BJ (cell line): ENCODE measurements at regions not wholly inside any gene's neighbourhood (a gene's known extent, or its start where the extent isn't known, plus 50 kb on each side); places are given as distances from the start of the nearest gene placed in this dataset.

ENCODE experiments used
- CTCF ChIA-PET: fragments of 350-600 bp; formaldehyde crosslinking; extraction: SDS; loops from one replicate; lab custom pipeline; 2021; ENCODE audit warnings: antibody characterized with exemption, inconsistent platforms; lab: Yijun Ruan, JAX
- POLR2A ChIA-PET: fragments of 300-600 bp; sonication (Branson Sonifier 250); formaldehyde crosslinking; extraction: SDS; loops from one replicate; lab custom pipeline; 2021; ENCODE audit warnings: antibody characterized with exemption; lab: Charles Lee
- DNase-seq: peaks from one replicate; pipeline ENCODE4 v3.0.0-alpha.2; 2011; ENCODE audit warnings: low read depth
- H3K27me3 ChIP-seq: 2 replicates; pipeline ENCODE4 v1.6.0; 2011; ENCODE audit warnings: low read length; ENCODE audit not compliant: control insufficient read depth, insufficient read depth
- H3K36me3 ChIP-seq: 2 replicates; pipeline ENCODE4 v1.5.1; 2011; ENCODE audit warnings: low read length; ENCODE audit not compliant: control insufficient read depth, insufficient read depth
- H3K4me3 ChIP-seq: 2 replicates; pipeline ENCODE4 v1.5.1; 2011; ENCODE audit warnings: low read depth, mild to moderate bottlenecking, control low read depth, low read length
- TF ChIP-seq, protein P1 (sequence below): IDR thresholded peaks from 2 replicates; pipeline ENCODE4 v1.5.1; 2011; ENCODE audit warnings: low read depth, mild to moderate bottlenecking, control low read depth, inconsistent platforms, low read length, moderate library complexity; ENCODE audit not compliant: insufficient read depth

DNA sequence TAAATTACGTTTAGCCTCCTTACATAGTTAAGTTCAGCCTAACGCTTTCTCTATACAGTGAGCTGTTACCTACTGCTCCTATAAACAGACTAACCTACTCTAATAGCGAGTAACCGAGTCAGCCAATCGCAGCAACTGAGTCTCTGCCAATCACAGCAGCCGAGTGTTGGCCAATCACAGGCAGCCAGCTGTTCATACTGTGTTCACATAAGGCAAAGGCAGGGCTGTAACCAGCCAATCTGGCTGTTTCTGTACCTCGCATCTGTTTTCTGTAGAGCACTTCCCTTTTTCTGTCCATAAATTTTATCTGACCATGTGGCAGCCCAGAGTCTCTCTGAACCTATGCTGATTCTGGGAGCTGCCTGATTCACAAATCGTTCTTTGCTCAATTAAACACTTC is 263.9 kb upstream of the JARID2 start:
- TF ChIP-seq, protein P1, sequence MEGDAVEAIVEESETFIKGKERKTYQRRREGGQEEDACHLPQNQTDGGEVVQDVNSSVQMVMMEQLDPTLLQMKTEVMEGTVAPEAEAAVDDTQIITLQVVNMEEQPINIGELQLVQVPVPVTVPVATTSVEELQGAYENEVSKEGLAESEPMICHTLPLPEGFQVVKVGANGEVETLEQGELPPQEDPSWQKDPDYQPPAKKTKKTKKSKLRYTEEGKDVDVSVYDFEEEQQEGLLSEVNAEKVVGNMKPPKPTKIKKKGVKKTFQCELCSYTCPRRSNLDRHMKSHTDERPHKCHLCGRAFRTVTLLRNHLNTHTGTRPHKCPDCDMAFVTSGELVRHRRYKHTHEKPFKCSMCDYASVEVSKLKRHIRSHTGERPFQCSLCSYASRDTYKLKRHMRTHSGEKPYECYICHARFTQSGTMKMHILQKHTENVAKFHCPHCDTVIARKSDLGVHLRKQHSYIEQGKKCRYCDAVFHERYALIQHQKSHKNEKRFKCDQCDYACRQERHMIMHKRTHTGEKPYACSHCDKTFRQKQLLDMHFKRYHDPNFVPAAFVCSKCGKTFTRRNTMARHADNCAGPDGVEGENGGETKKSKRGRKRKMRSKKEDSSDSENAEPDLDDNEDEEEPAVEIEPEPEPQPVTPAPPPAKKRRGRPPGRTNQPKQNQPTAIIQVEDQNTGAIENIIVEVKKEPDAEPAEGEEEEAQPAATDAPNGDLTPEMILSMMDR: no peak
- ChIA-PET POLR2A (no interaction called here), CTCF (no interaction called here)
- no peaks in the 10 kb centered on the region for H3K36me3 ChIP-seq
- H3K4me3 ChIP-seq: no peak overlapping the region
- peaks cover 3% of the 10 kb centered on the region; the same call in 1 of the 2 replicates for H3K27me3 ChIP-seq
- DNase-seq: no peak

- Histone ChIP-seq H3K36me3 (no peaks in the 10 kb centered on the region), H3K27me3 (peaks cover 3% of the 10 kb centered on the region; the same call in 1 of the 2 replicates), H3K4me3 (no peak overlapping the region)
- TF ChIP-seq, protein P1: no peak
- DNase-seq: no peak
- ChIA-PET POLR2A (no interaction called here), CTCF (no interaction called here)
These were observed 262.0 kb upstream of the JARID2 start for GRCh38 chr6:14983599-14984518.

DNA sequence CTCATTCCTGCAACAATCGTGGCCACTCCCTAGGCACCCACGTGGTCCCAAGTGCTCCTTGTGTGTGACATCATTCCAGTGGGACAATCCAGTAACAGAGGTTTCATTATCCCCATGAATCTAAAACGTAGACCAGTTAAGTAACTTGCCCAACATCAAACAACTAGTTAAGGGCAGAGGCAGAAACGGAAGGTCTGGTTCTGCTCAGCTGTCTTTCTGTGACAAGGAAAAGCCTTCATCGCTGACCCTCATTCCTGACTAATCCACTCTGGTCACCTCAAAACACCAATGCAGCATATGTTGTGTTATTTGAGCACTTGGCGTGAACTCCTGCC is 261.4 kb upstream of the JARID2 start:
- no peak overlapping the region for H3K4me3 ChIP-seq
- TF ChIP-seq, protein P1: no peak
- CTCF ChIA-PET: no interaction called here

DNA sequence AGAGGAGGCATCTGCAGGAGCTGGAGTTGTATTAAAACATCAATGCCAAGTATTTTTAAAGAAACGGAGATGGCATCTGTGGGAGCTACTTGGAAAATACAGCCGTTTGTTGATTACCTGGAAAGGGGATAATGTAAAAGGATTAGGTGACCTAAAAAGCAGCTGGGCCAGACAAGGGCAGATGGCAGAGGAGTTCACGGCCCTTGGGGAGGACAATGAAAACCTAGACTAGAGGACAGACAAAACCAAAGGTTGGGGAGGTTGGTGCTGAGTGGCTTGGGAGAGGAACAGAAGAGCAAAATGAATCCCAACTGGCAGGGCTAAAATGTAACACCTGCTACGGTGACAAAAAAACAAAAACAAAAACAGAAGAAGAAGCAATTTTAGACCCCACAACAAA is 260.5 kb upstream of the JARID2 start:
- Histone ChIP-seq H3K27me3 (peaks cover 3% of the 10 kb centered on the region; the same call in 1 of the 2 replicates), H3K36me3 (no peaks in the 10 kb centered on the region), H3K4me3 (no peak overlapping the region)
- DNase-seq: no peak
- TF ChIP-seq, protein P1: no peak
- POLR2A ChIA-PET: no interaction called here
- CTCF ChIA-PET: no interaction called here

More for the DNA sequence above, 261.4 kb upstream of the JARID2 start:
- POLR2A ChIA-PET: no interaction called here
- Histone ChIP-seq H3K27me3 (peaks cover 3% of the 10 kb centered on the region; the same call in 1 of the 2 replicates), H3K36me3 (no peaks in the 10 kb centered on the region)
- no peak for DNase-seq

GRCh38 chr6:14986370-14986769 is 259.5 kb upstream of the JARID2 start:
- TF ChIP-seq, protein P1: no peak
- Histone ChIP-seq H3K4me3 (no peak overlapping the region), H3K27me3 (peaks cover 3% of the 10 kb centered on the region; the same call in 1 of the 2 replicates), H3K36me3 (no peaks in the 10 kb centered on the region)
- ChIA-PET POLR2A (no interaction called here), CTCF (no interaction called here)
- DNase-seq: no peak
